HEK293 (cell line): ENCODE measurements at regions not wholly inside any gene's neighbourhood (a gene's known extent, or its start where the extent isn't known, plus 50 kb on each side); places are given as distances from the start of the nearest gene placed in this dataset.

Experiments used
- CTCF ChIA-PET: fragments of 350-600 bp; formaldehyde crosslinking; extraction: SDS; loops from one replicate; lab custom pipeline; 2021; ENCODE audit warnings: antibody characterized with exemption; lab: Yijun Ruan, JAX
- POLR2A ChIA-PET: fragments of 300-600 bp; formaldehyde crosslinking; extraction: SDS; loops from one replicate; lab custom pipeline; 2020; ENCODE audit warnings: antibody characterized with exemption, inconsistent platforms; lab: Yijun Ruan, JAX
- H3K27ac ChIP-seq: fragments of 200-500 bp; sonication (Bioruptor generic); 2 replicates; pipeline ENCODE4 v1.5.1; 2014; ENCODE audit warnings: low read depth, low read length, control low read depth, inconsistent platforms; ENCODE audit errors: extremely low read depth
- H3K36me3 ChIP-seq, 2 experiments: fragments of 200-500 bp in 1 of 2; sonication (Bioruptor generic) in 1 of 2; 1 replicate in 1 of 2; 2 replicates in 1 of 2; pipeline ENCODE4 v1.5.1; 2014 to 2017; ENCODE audit warnings: inconsistent platforms in 2 of 2, low read length in 2 of 2; ENCODE audit not compliant: control insufficient read depth in 2 of 2, insufficient read depth in 1 of 2
- H3K4me1 ChIP-seq: fragments of 200-500 bp; sonication (Bioruptor generic); 2 replicates; pipeline ENCODE4 v1.5.1; 2014; ENCODE audit warnings: mild to moderate bottlenecking, low read length, inconsistent platforms; ENCODE audit not compliant: control insufficient read depth, insufficient read depth
- H3K4me3 ChIP-seq: 2 replicates; pipeline ENCODE4 v1.5.1; 2011; ENCODE audit warnings: low read depth, mild to moderate bottlenecking, control low read depth, low read length, moderate library complexity
- H3K9me3 ChIP-seq: fragments of 200-500 bp; sonication (Bioruptor generic); 2 replicates; pipeline ENCODE4 v1.5.1; 2014; ENCODE audit warnings: low read depth, low read length, inconsistent platforms; ENCODE audit not compliant: control insufficient read depth, insufficient read depth
- BCL6B ChIP-seq: fragments of 450-650 bp; formaldehyde crosslinking; IDR thresholded peaks from 2 replicates; pipeline ENCODE4 v1.5.1; 2017; ENCODE audit warnings: missing biosample characterization, missing genetic modification characterization
- GLI4 ChIP-seq: fragments of 450-650 bp; formaldehyde crosslinking; IDR thresholded peaks from 2 replicates; pipeline ENCODE4 v1.5.1; 2016; ENCODE audit warnings: missing biosample characterization, missing genetic modification characterization
- GLIS2 ChIP-seq: fragments of 450-650 bp; formaldehyde crosslinking; IDR thresholded peaks from 2 replicates; pipeline ENCODE4 v1.5.1; 2016; ENCODE audit warnings: missing biosample characterization, missing genetic modification characterization
- HOXC10 ChIP-seq: sonication (generic); formaldehyde crosslinking; IDR thresholded peaks from 2 replicates; pipeline ENCODE4 v1.8.1; 2023; ENCODE audit warnings: mild to moderate bottlenecking, missing genetic modification reagents
- INSM2 ChIP-seq: fragments of 450-650 bp; formaldehyde crosslinking; IDR thresholded peaks from 2 replicates; pipeline ENCODE4 v1.5.1; 2016; ENCODE audit warnings: missing biosample characterization, missing genetic modification characterization
- MZF1 ChIP-seq: fragments of 450-650 bp; formaldehyde crosslinking; IDR thresholded peaks from 2 replicates; pipeline ENCODE4 v1.5.1; 2017; ENCODE audit warnings: missing biosample characterization, missing genetic modification characterization, borderline replicate concordance
- OSR2 ChIP-seq: fragments of 450-650 bp; formaldehyde crosslinking; IDR thresholded peaks from 2 replicates; pipeline ENCODE4 v1.5.1; 2016; ENCODE audit warnings: missing biosample characterization, missing genetic modification characterization
- SCRT2 ChIP-seq: fragments of 450-650 bp; formaldehyde crosslinking; IDR thresholded peaks from 2 replicates; pipeline ENCODE4 v1.5.1; 2016; ENCODE audit warnings: missing biosample characterization, missing genetic modification characterization
- YY1 ChIP-seq: fragments of 450-650 bp; formaldehyde crosslinking; IDR thresholded peaks from 2 replicates; pipeline ENCODE4 v1.5.1; 2018; ENCODE audit warnings: missing biosample characterization, missing genetic modification characterization
- ZBTB1 ChIP-seq: fragments of 450-650 bp; formaldehyde crosslinking; IDR thresholded peaks from 2 replicates; pipeline ENCODE4 v1.5.1; 2016; ENCODE audit warnings: missing biosample characterization, missing genetic modification characterization
- ZBTB17 ChIP-seq: fragments of 450-650 bp; formaldehyde crosslinking; IDR thresholded peaks from 2 replicates; pipeline ENCODE4 v1.5.1; 2016; ENCODE audit warnings: missing biosample characterization, missing genetic modification characterization
- ZFP37 ChIP-seq: fragments of 450-650 bp; formaldehyde crosslinking; IDR thresholded peaks from 2 replicates; pipeline ENCODE4 v1.5.1; 2016; ENCODE audit warnings: missing biosample characterization, missing genetic modification characterization
- ZNF362 ChIP-seq: fragments of 450-650 bp; formaldehyde crosslinking; IDR thresholded peaks from 2 replicates; pipeline ENCODE4 v1.5.1; 2016; ENCODE audit warnings: missing biosample characterization, missing genetic modification characterization
- ZNF394 ChIP-seq: fragments of 450-650 bp; formaldehyde crosslinking; IDR thresholded peaks from 2 replicates; pipeline ENCODE4 v1.5.1; 2016; ENCODE audit warnings: missing biosample characterization, missing genetic modification characterization, mild to moderate bottlenecking, moderate library complexity, borderline replicate concordance
- ZNF48 ChIP-seq: fragments of 450-650 bp; formaldehyde crosslinking; IDR thresholded peaks from 2 replicates; pipeline ENCODE4 v1.5.1; 2016; ENCODE audit warnings: missing biosample characterization, missing genetic modification characterization
- ZNF514 ChIP-seq: fragments of 450-650 bp; formaldehyde crosslinking; IDR thresholded peaks from 2 replicates; pipeline ENCODE4 v1.5.1; 2016; ENCODE audit warnings: missing biosample characterization, missing genetic modification characterization
- ZNF621 ChIP-seq: fragments of 450-650 bp; formaldehyde crosslinking; IDR thresholded peaks from 2 replicates; pipeline ENCODE4 v1.5.1; 2017; ENCODE audit warnings: missing biosample characterization, missing genetic modification characterization
- ZNF645 ChIP-seq: fragments of 450-650 bp; formaldehyde crosslinking; IDR thresholded peaks from 2 replicates; pipeline ENCODE4; 2016; ENCODE audit warnings: missing biosample characterization, missing genetic modification characterization
- ZNF785 ChIP-seq: fragments of 450-650 bp; formaldehyde crosslinking; IDR thresholded peaks from 2 replicates; pipeline ENCODE4 v1.5.1; 2016; ENCODE audit warnings: missing biosample characterization, missing genetic modification characterization
- ZNF830 ChIP-seq: fragments of 450-650 bp; IDR thresholded peaks from 2 replicates; pipeline ENCODE4 v1.5.0; 2018; ENCODE audit warnings: missing biosample characterization, missing genetic modification characterization, low read depth, mild to moderate bottlenecking, moderate library complexity
- ZSCAN30 ChIP-seq: fragments of 450-650 bp; IDR thresholded peaks from 2 replicates; pipeline ENCODE4 v1.5.1; 2018; ENCODE audit warnings: missing biosample characterization, mild to moderate bottlenecking, missing genetic modification characterization, moderate library complexity
- TF ChIP-seq, protein P1 (sequence below): fragments of 450-650 bp; formaldehyde crosslinking; IDR thresholded peaks from 2 replicates; pipeline ENCODE4 v1.5.1; 2016; ENCODE audit warnings: missing biosample characterization, missing genetic modification characterization, borderline replicate concordance
- TF ChIP-seq, protein P2 (sequence below): fragments of 450-650 bp; formaldehyde crosslinking; IDR thresholded peaks from 2 replicates; pipeline ENCODE4 v1.5.1; 2016; ENCODE audit warnings: missing biosample characterization, missing genetic modification characterization

DNA sequence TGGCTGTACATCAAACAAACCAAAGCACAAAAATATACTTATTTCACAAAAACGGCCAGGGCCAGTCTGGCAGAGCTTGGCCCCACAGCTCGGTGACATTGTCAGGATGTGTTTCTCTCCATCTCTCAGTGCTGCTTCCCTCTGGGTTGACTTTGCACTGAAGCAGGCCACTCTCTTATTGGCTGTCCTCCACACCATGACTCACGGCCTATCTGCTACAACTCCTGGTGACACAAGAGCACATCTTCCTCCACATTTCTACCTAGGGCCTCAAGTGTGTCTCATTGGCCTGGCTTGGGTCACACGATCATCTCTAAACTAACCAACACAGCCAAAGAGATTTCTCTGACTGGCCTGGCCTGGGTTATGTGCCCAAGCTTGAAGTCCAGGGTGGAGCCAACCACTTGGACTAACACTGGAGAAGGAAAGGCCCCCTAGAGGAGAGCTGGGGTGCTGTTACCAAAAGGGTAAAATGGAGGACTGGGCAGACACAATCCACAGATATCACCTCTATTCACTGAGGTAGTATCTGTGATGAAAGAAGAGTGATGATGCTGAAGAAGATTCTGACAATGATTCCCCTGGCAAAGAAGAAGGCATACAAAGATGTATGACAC, 159.8 kb upstream of the TSHZ2 start (continued):
- TF ChIP-seq OSR2 (no peak), GLIS2 (tag by site-specific recombination) (no peak), ZNF48 (tag by site-specific recombination) (no peak), ZSCAN30 (tag by site-specific recombination) (no peak), ZNF645 (tag by site-specific recombination) (no peak), ZFP37 (no peak), ZBTB17 (no peak), ZNF830 (no peak), MZF1 (tag by site-specific recombination) (no peak)

- Histone ChIP-seq H3K4me1 (no peaks in the 10 kb centered on the region), H3K27ac (no peak overlapping the region), H3K36me3 (no peaks in the 10 kb centered on the region), H3K4me3 (no peak overlapping the region)
- no peak for TF ChIP-seq INSM2 (tag by site-specific recombination)
- no peak for TF ChIP-seq ZNF621
- no peak for TF ChIP-seq BCL6B (tag by site-specific recombination)
- TF ChIP-seq, protein P1, sequence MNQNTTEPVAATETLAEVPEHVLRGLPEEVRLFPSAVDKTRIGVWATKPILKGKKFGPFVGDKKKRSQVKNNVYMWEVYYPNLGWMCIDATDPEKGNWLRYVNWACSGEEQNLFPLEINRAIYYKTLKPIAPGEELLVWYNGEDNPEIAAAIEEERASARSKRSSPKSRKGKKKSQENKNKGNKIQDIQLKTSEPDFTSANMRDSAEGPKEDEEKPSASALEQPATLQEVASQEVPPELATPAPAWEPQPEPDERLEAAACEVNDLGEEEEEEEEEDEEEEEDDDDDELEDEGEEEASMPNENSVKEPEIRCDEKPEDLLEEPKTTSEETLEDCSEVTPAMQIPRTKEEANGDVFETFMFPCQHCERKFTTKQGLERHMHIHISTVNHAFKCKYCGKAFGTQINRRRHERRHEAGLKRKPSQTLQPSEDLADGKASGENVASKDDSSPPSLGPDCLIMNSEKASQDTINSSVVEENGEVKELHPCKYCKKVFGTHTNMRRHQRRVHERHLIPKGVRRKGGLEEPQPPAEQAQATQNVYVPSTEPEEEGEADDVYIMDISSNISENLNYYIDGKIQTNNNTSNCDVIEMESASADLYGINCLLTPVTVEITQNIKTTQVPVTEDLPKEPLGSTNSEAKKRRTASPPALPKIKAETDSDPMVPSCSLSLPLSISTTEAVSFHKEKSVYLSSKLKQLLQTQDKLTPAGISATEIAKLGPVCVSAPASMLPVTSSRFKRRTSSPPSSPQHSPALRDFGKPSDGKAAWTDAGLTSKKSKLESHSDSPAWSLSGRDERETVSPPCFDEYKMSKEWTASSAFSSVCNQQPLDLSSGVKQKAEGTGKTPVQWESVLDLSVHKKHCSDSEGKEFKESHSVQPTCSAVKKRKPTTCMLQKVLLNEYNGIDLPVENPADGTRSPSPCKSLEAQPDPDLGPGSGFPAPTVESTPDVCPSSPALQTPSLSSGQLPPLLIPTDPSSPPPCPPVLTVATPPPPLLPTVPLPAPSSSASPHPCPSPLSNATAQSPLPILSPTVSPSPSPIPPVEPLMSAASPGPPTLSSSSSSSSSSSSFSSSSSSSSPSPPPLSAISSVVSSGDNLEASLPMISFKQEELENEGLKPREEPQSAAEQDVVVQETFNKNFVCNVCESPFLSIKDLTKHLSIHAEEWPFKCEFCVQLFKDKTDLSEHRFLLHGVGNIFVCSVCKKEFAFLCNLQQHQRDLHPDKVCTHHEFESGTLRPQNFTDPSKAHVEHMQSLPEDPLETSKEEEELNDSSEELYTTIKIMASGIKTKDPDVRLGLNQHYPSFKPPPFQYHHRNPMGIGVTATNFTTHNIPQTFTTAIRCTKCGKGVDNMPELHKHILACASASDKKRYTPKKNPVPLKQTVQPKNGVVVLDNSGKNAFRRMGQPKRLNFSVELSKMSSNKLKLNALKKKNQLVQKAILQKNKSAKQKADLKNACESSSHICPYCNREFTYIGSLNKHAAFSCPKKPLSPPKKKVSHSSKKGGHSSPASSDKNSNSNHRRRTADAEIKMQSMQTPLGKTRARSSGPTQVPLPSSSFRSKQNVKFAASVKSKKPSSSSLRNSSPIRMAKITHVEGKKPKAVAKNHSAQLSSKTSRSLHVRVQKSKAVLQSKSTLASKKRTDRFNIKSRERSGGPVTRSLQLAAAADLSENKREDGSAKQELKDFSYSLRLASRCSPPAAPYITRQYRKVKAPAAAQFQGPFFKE, result no peak
- TF ChIP-seq ZNF785 (tag by site-specific recombination), result no peak
- no peak for TF ChIP-seq GLI4 (tag by site-specific recombination)
- no peak for TF ChIP-seq ZNF362
- TF ChIP-seq ZBTB1 (tag by site-specific recombination), result no peak
- TF ChIP-seq HOXC10 (CRISPR knock-in tag), result no peak
- TF ChIP-seq ZNF514 (tag by site-specific recombination), result no peak
- TF ChIP-seq, protein P2, sequence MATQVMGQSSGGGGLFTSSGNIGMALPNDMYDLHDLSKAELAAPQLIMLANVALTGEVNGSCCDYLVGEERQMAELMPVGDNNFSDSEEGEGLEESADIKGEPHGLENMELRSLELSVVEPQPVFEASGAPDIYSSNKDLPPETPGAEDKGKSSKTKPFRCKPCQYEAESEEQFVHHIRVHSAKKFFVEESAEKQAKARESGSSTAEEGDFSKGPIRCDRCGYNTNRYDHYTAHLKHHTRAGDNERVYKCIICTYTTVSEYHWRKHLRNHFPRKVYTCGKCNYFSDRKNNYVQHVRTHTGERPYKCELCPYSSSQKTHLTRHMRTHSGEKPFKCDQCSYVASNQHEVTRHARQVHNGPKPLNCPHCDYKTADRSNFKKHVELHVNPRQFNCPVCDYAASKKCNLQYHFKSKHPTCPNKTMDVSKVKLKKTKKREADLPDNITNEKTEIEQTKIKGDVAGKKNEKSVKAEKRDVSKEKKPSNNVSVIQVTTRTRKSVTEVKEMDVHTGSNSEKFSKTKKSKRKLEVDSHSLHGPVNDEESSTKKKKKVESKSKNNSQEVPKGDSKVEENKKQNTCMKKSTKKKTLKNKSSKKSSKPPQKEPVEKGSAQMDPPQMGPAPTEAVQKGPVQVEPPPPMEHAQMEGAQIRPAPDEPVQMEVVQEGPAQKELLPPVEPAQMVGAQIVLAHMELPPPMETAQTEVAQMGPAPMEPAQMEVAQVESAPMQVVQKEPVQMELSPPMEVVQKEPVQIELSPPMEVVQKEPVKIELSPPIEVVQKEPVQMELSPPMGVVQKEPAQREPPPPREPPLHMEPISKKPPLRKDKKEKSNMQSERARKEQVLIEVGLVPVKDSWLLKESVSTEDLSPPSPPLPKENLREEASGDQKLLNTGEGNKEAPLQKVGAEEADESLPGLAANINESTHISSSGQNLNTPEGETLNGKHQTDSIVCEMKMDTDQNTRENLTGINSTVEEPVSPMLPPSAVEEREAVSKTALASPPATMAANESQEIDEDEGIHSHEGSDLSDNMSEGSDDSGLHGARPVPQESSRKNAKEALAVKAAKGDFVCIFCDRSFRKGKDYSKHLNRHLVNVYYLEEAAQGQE, result no peak
- TF ChIP-seq SCRT2 (tag by site-specific recombination), result no peak
- no peak for TF ChIP-seq ZNF394 (tag by site-specific recombination)
- no peak for TF ChIP-seq YY1 (tag by site-specific recombination)
- TF ChIP-seq, all 188 proteins: peak for 0
- H3K9me3 ChIP-seq, result no peaks in the 10 kb centered on the region
- ChIA-PET CTCF (no interaction called here), POLR2A (no interaction called here)
Measured at GRCh38 chr20:52809003-52809402, 163.2 kb upstream of the TSHZ2 start.
